ENCODE measurements at regions not wholly inside any gene's neighbourhood (a gene's known extent, or its start where the extent isn't known, plus 50 kb on each side); places are given as distances from the start of the nearest gene placed in this dataset.

GRCh38 chr2:58764338-58765104, 523.4 kb upstream of the FANCL start:
- no peak for ATAC-seq (ENCODE audit: low read depth)

More at GRCh38 chr2:58764338-58765104, 523.4 kb upstream of the FANCL start:
- H3K9me3 ChIP-seq (ENCODE audit: control extremely low read depth in 1 of 3, control insufficient read depth in 2 of 3, insufficient read depth in 1 of 3, low read length in 2 of 3): no peaks in the 10 kb centered on the region
- Mint-ChIP-seq H3K4me3 (no peak overlapping the region), H3K27ac (no peak overlapping the region), H3K4me1 (peaks cover 8% of the 10 kb centered on the region), H3K9me3 (ENCODE audit: insufficient read depth) (no peaks in the 10 kb centered on the region), H3K27me3 (peaks cover 18% of the 10 kb centered on the region)
- H3K27ac ChIP-seq (ENCODE audit: low read length in 2 of 2): no peak overlapping the region
- ChIA-PET CTCF (interaction anchor here (2.8 to 4.4 kb wide), 5 partner anchors 10 to 1910 kb away, joined by 8 to 57 read pairs (median 24); no protein-coding TSS in a partner anchor), POLR2A (no interaction called here)
- DNase-seq: no peak
- no peaks in the 10 kb centered on the region for H3K36me3 ChIP-seq (replicated peaks in 1 of 2; ENCODE audit: control extremely low read depth in 1 of 2, control insufficient read depth in 1 of 2, extremely low read depth in 1 of 2, insufficient read depth in 2 of 2, low read length in 1 of 2)
- TF ChIP-seq CTCF (IDR thresholded peaks at IDR 0.05) (no peak), EZH2 (IDR thresholded peaks at IDR 0.05; ENCODE audit: borderline replicate concordance, insufficient read depth, low read depth, low read length, poor library complexity, severe bottlenecking) (no peak)
- no peak overlapping the region for H3K4me3 ChIP-seq (ENCODE audit: control extremely low read depth in 1 of 5, extremely low read depth in 1 of 5, insufficient read depth in 1 of 5, low read depth in 2 of 5, low read length in 4 of 5)
- no peaks in the 10 kb centered on the region for H3K79me2 ChIP-seq (ENCODE audit: control insufficient read depth, insufficient read depth, low read length)
- intact Hi-C loops (cut with micrococcal nuclease): loop anchor here (10.0 kb wide), 1 partner anchor 540 kb away; no protein-coding TSS in a partner anchor
- no peak overlapping the region for H3K9ac ChIP-seq (ENCODE audit: low read length)
- no peak overlapping the region for H3K4me2 ChIP-seq (replicated peaks; ENCODE audit: low read depth, low read length, poor library complexity, severe bottlenecking)
- peaks cover 7 to 8% of the 10 kb centered on the region in 2 donors for H3K4me1 ChIP-seq (ENCODE audit: control insufficient read depth in 2 of 2, insufficient read depth in 2 of 2, low read length in 2 of 2)
- no CpG with 5 or more reads among the region's 4 CpGs for whole genome bisulfite sequencing (ENCODE audit: insufficient coverage)
- H4K20me1 ChIP-seq (ENCODE audit: control insufficient read depth, insufficient read depth, low read length, poor library complexity, severe bottlenecking): no peaks in the 10 kb centered on the region
- peak overlapping the region; percentile 39 for H2AFZ ChIP-seq (ENCODE audit: insufficient read depth, low read depth, low read length, poor library complexity, severe bottlenecking)
- H3K27me3 ChIP-seq (replicated peaks in 1 of 4; ENCODE audit: control extremely low read depth in 1 of 4, control insufficient read depth in 3 of 4, insufficient read depth in 4 of 4, low read length in 3 of 4): no peaks in the 10 kb centered on the region
